GM21825 (cell line): ENCODE measurements at regions not wholly inside any gene's neighbourhood (a gene's known extent, or its start where the extent isn't known, plus 50 kb on each side); places are given as distances from the start of the nearest gene placed in this dataset.

Experiments
- ATAC-seq: cut with Tn5 transposase; IDR thresholded peaks from one replicate; pipeline ENCODE4 v1.9.1; 2021; ENCODE audit warnings: mild to moderate bottlenecking, moderate library complexity; ENCODE audit not compliant: unreplicated experiment

- no peak for ATAC-seq
Measured at GRCh38 chr7:22658031-22658430, 69.0 kb upstream of the IL6 start.

- no peak for ATAC-seq
Measured at GRCh38 chr7:22657479-22657878, 69.5 kb upstream of the IL6 start.

GRCh38 chr7:22655781-22656180 lies 71.2 kb upstream of the IL6 start:
- ATAC-seq = no peak

GRCh38 chr7:22654831-22655230 lies 72.2 kb upstream of the IL6 start:
- ATAC-seq = no peak

GRCh38 chr7:22653951-22654350 lies 73.0 kb upstream of the IL6 start:
- no peak for ATAC-seq

DNA sequence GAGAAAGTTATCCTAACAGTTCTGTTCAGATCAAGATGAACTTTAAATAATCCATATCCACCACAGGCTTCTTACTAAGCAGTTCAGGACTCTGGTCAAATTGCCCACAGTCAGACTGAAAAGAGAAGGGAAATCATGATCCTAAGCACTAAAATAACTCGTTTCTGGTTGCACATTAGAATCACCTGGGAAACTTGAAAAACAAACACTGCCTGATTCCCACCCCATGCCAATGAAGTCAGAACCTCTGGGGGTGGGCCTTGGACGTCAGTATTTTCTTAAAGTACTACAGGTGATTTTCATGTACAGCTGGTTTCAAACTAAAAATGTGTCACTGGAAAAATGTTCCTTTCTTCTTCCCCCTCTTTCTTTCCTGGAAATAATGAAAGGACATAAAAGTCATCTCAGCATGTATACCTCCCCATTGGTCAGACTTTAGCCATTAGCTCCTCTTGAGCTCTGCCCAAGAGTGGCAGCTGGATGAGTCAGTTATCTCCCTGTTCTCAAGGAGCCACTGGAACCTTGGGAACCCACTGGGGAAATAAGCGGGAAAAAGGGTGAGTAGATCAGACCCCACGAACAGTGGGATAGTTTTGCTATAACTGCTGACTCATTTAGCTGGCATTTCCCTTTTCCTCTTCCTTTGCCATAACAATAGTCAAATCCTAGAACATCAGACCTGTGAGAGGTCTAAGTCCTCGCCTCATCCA lies 75.3 kb upstream of the IL6 start:
- ATAC-seq = no peak

DNA sequence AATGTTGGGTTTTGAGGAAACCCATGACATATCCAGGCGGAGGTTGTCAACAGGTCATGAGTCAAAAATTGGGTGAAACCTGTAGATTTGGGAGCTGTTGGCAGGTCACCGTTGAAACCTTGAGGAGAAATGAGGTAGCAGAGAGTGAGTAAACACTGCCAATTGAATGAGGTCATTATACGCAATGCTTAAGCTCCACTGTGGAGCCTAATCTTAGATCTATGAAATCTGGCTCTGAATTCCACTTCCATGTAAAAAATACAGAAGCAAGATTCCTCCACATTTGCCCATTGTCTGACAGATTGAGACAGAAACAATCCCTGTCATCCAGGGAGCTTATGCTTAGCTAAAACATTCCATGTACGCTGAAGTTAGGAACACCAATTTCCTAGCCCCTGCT lies 76.0 kb upstream of the IL6 start:
- ATAC-seq = no peak

DNA sequence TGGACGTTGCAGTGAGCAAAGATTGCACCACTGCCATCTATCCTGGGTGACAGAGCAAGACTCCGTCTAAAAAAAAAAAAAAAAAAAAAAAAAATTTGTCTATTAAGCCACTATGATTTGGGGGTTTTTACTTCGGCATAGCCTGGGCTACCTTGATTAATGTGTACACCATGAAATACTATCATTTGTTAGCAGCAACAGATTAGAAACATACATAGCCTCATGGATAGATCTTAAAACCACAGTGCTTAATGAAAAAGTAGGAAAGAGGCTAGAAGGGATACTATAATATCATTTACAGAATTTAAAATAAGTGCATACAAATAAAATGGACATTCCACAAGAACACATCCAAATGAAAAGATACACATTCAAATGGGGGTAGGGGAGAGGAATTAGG lies 77.3 kb upstream of the IL6 start:
- no peak for ATAC-seq

GRCh38 chr7:22647451-22648257 lies 79.3 kb upstream of the IL6 start:
- no peak for ATAC-seq

DNA sequence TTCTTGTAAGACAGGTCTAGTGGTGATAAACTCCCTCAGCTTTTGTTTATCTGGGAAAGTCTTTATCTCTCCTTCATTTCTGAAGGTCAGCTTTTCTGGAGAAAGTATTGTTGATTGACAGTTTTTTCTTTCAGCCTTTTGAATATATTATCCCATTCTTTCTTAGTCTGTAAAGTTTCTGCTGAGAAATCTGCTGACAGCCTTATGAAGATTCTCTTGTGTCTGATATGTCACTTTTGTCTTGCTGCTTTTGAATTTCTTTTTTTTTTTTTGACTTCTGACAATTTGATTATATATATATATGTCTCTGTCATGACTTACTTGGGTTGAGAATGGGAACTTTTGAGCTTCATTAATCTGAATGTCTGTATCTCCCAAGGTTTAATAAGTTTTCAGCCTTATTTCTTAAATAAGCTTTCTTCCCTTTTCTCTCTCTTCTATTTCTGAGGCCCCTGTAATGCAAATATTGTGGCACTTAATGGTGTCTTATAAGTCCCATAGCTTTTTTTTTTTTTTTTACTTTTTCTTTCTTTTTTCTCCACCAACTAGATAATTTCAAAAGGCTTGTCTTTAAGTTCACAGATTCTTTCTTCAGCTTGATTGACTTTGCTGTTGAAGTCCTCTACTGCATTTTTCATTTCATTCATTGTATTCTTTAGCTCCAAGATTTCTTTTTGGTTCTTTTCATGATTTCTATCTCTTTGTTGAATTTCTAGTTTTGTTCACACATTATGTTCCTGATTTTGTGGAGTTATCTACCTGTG lies 81.4 kb upstream of the IL6 start:
- ATAC-seq = no peak

GRCh38 chr7:22642454-22642853 lies 84.5 kb upstream of the IL6 start:
- no peak for ATAC-seq

- peak; percentile 98 for ATAC-seq
Measured at GRCh38 chr7:22640269-22640668, 86.7 kb upstream of the IL6 start.

GRCh38 chr7:22639396-22639795 lies 87.6 kb upstream of the IL6 start:
- ATAC-seq = no peak

DNA sequence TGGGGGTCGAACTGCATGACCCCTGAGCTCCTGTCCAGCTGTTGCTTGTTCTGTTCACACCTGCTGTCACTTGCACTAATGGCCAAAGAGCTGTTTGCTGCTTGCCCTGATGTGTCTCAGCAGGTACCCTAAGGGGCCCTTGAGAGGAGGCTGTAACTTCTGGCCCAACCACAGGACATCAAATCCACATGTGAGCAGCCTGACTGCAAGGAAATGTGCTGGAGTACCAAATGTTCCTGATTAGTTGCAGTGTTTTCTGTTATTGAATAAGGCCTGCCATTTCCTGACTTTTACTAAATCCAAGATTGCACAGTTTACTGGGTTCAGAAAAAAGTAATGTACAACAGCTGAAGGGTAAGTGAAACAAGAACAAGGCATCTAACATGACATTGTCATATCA lies 91.7 kb upstream of the IL6 start:
- ATAC-seq = no peak

- ATAC-seq = no peak
Measured at GRCh38 chr7:22633954-22634474, 93.0 kb upstream of the IL6 start.

GRCh38 chr7:22633286-22633953 lies 93.6 kb upstream of the IL6 start:
- no peak for ATAC-seq

GRCh38 chr7:22632674-22633073 lies 94.3 kb upstream of the IL6 start:
- no peak for ATAC-seq

DNA sequence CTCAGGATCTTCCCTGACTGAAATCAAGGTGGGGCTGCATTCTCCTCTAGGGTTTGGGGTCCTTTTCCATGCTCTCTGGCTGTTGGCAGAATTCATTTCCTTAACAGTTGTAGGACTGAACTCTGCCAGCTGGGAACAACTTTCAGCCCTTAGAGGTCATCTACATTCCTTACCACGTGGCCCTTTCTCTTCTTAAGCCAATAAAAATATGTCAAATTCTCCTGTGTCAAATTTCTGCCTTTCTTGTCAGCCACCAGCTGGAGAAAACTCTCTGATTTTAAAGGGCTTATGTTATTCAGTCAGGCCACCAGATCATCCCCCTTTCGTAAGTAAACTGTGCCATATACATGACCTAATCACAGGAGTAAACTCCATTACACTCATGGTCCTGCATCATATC lies 95.3 kb upstream of the IL6 start:
- no peak for ATAC-seq

DNA sequence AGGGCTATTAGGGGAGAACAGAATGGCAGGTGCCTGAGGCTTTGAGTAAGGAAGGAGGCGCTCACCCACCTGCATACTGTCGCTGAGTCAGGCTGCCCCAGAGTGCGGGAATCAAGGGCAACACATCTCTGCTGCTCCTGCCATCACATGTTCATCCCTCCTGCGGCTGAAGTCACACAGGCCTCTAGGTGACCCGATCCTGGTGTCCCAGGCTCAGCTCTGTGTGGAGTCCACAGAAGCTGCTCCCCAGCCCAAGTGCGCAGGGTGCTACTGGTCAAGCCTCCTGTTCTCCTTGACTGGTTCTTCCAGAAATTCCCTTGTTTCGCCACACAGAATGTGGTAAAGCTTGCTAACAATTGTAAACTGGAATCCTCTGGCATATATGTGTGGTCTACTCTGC lies 96.9 kb upstream of the IL6 start:
- no peak for ATAC-seq

- no peak for ATAC-seq
Measured at GRCh38 chr7:22629056-22629455, 97.9 kb upstream of the IL6 start.

- no peak for ATAC-seq
Measured at GRCh38 chr7:22628112-22628511, 98.9 kb upstream of the IL6 start.
